ENCODE measurements at regions not wholly inside any gene's neighbourhood (a gene's known extent, or its start where the extent isn't known, plus 50 kb on each side); places are given as distances from the start of the nearest gene placed in this dataset.
A peak's percentile ranks its signal among the peaks of the same experiment; 100 is the strongest.

DNA sequence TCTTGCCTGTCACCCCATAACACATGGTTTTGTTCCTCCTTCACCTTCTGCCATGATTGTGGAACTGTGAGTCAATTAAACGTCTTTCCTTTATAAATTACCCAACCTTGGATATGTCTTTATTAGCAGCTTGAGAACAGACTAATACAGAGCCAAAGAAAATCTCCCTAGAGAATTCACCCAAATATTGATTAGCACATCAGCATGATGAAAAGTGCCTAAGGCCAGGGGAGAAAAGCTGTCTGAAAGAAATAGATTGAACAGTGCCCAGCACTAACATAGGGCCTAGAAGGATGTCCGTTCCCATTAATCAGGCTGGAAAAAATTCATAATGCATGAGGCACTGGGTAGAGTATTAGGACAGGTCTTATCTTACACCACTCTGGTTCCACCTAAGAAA, 111.9 kb upstream of the CALN1 start:
- Histone ChIP-seq H3K4me3 (ENCODE audit: low read depth, low read length) (no peak overlapping the region), H3K27me3 (ENCODE audit: control insufficient read depth, insufficient read depth, low read length) (no peaks in the 10 kb centered on the region), H3K36me3 (ENCODE audit: control insufficient read depth, insufficient read depth, low read length) (no peaks in the 10 kb centered on the region)
- no peak for DNase-seq (ENCODE audit: low read depth)
- POLR2A ChIA-PET, result no interaction called here
- CTCF ChIA-PET, result no interaction called here
- TF ChIP-seq, protein P1, sequence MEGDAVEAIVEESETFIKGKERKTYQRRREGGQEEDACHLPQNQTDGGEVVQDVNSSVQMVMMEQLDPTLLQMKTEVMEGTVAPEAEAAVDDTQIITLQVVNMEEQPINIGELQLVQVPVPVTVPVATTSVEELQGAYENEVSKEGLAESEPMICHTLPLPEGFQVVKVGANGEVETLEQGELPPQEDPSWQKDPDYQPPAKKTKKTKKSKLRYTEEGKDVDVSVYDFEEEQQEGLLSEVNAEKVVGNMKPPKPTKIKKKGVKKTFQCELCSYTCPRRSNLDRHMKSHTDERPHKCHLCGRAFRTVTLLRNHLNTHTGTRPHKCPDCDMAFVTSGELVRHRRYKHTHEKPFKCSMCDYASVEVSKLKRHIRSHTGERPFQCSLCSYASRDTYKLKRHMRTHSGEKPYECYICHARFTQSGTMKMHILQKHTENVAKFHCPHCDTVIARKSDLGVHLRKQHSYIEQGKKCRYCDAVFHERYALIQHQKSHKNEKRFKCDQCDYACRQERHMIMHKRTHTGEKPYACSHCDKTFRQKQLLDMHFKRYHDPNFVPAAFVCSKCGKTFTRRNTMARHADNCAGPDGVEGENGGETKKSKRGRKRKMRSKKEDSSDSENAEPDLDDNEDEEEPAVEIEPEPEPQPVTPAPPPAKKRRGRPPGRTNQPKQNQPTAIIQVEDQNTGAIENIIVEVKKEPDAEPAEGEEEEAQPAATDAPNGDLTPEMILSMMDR (IDR thresholded peaks at IDR 0.05; ENCODE audit: insufficient read depth, low read depth, low read length), result no peak

DNA sequence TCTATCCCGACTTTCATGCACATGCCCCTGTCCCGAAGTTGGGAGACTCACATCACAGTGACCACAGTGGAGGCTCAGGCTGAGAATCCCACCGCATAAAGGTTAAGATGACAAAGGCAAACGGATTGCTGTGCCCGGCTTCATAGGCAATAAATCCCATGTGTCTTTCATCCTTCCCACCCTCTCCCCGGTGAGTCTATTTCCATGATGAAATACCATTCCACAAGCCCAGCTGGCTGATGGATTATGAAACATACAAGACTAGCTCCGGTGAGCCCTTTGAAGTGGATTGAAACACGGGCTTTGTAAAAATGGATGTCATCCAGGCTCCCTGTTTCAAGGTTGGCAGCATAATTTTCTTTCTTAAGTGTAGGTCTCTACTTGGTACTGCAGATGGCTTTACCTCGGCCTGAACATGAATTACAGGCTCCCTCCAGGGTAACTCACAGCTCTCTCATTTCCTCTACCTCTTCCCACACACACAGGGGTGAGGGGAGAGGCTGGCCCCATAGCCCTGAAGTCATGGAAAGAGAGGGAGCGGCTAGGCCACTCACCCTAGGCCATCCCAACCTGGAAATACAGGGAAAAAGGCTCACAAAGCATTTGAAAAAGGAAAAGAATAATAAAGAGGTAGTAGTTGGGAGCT, 92.0 kb upstream of the CALN1 start:
- POLR2A ChIA-PET, result no interaction called here
- no peak for DNase-seq (ENCODE audit: low read depth)
- H3K27me3 ChIP-seq (ENCODE audit: control insufficient read depth, insufficient read depth, low read length), result no peaks in the 10 kb centered on the region

DNA sequence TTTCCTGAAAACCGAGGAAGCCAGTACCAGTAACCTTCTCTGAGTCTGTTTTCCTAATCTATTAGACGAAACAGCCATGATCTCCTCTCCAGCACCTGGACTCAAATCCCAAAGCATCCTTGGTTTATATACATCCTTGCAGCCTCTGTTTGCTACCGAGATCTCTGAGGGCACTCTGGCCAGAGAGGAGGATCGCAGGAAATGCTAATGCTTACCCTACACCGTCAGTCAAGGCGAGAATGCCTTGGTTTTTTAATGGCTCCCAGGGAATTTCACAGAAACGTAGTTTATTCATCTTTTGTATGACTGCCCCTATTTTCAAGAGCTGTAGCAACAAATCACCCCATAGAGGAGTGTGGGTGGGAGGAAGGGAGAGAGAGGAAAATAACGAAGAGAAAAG, 91.5 kb upstream of the CALN1 start:
- Histone ChIP-seq H3K27me3 (ENCODE audit: control insufficient read depth, insufficient read depth, low read length) (no peaks in the 10 kb centered on the region), H3K36me3 (ENCODE audit: control insufficient read depth, insufficient read depth, low read length) (no peaks in the 10 kb centered on the region), H3K4me3 (ENCODE audit: low read depth, low read length) (no peak overlapping the region)
- no peak for DNase-seq (ENCODE audit: low read depth)
- TF ChIP-seq, protein P1 (IDR thresholded peaks at IDR 0.05; ENCODE audit: insufficient read depth, low read depth, low read length), result no peak
- POLR2A ChIA-PET, result no interaction called here
- CTCF ChIA-PET, result no interaction called here

More for the DNA sequence above, 92.0 kb upstream of the CALN1 start:
- no peak overlapping the region for H3K4me3 ChIP-seq (ENCODE audit: low read depth, low read length)
- CTCF ChIA-PET, result no interaction called here
- no peaks in the 10 kb centered on the region for H3K36me3 ChIP-seq (ENCODE audit: control insufficient read depth, insufficient read depth, low read length)
- TF ChIP-seq, protein P1 (IDR thresholded peaks at IDR 0.05; ENCODE audit: insufficient read depth, low read depth, low read length), result no peak

DNA sequence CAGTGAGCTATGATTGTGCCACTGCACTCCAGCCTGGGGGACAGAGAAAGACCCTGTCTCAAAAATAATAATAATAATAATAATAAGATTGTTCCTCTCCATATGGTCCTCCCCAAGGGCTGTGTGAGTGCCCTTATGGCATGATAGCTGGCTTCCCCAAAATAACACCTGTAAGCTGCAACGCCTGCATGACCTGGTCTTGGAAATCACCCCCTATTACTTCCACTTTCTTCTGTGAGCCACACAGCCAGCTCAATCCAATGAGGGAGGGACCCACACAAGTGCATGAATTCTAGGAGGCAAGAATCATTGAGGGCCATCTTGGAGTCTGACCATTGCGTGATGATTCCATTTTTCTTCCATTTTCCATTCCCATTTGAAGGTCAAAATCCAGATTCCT, 82.7 kb upstream of the CALN1 start:
- TF ChIP-seq, protein P1 (IDR thresholded peaks at IDR 0.05; ENCODE audit: insufficient read depth, low read depth, low read length), result no peak
- ChIA-PET POLR2A (no interaction called here), CTCF (interaction anchor here (0.6 to 2.0 kb wide), 4 partner anchors 16 to 463 kb away, joined by 3 to 6 read pairs (median 4); no protein-coding TSS in a partner anchor)

DNA sequence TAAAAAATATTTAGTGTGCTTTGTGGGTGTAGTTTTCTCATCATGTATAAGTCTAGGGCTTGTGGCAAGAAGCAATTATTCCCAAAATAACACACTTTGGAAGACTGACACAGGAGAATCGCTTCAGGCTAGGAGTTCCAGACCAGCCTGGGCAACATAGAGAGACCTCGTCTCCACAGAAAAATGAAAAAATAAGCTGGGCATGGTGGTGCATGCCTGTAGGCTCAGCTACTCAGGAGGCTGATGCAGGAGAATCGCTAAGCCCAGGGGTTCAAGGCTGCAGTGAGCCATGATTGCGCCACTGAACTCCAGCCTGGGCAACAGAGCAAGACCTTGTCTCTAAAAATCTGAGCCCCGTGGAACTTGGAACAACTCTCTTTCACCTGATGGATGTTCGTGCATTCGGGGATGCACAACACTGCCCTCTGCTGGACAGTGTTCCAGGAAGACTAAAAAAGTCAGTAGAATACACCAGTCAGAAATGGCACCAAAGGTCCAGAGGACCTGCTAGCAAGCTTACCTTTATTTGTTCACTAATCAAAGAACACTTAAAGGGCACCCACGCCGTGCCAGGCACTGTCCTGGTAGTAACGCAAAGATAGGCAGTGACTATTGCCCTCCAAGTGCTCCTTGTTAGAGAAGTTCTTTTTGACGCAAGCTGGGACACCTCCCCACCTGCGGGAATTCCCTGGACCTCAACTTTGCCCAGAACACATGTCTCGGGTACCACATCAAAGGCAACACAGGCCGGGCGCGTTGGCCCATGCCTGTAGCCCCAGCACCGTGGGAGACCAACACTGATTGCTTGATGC, 81.9 kb upstream of the CALN1 start:
- Histone ChIP-seq H3K27me3 (ENCODE audit: control insufficient read depth, insufficient read depth, low read length) (no peaks in the 10 kb centered on the region), H3K36me3 (ENCODE audit: control insufficient read depth, insufficient read depth, low read length) (no peaks in the 10 kb centered on the region), H3K4me3 (ENCODE audit: low read depth, low read length) (no peak overlapping the region)
- no peak for DNase-seq (ENCODE audit: low read depth)
- POLR2A ChIA-PET, result no interaction called here
- TF ChIP-seq, protein P1 (IDR thresholded peaks at IDR 0.05; ENCODE audit: insufficient read depth, low read depth, low read length), result peak; percentile 49
- CTCF ChIA-PET, result interaction anchor here (0.6 to 2.0 kb wide), 4 partner anchors 17 to 463 kb away, joined by 3 to 6 read pairs (median 4); no protein-coding TSS in a partner anchor

More for the DNA sequence above, 82.7 kb upstream of the CALN1 start:
- H3K36me3 ChIP-seq (ENCODE audit: control insufficient read depth, insufficient read depth, low read length), result no peaks in the 10 kb centered on the region
- H3K4me3 ChIP-seq (ENCODE audit: low read depth, low read length), result no peak overlapping the region
- H3K27me3 ChIP-seq (ENCODE audit: control insufficient read depth, insufficient read depth, low read length), result no peaks in the 10 kb centered on the region
- DNase-seq (ENCODE audit: low read depth), result no peak

Data from BJ (cell line).